ENCODE measurements at regions not wholly inside any gene's neighbourhood (a gene's known extent, or its start where the extent isn't known, plus 50 kb on each side); places are given as distances from the start of the nearest gene placed in this dataset.

- H4K20me1 ChIP-seq (ENCODE audit: insufficient read depth, low read length), result no peaks in the 10 kb centered on the region
- no peak overlapping the region for H3K27ac ChIP-seq (ENCODE audit: low read length)
- H3K4me1 ChIP-seq (ENCODE audit: low read length), result no peaks in the 10 kb centered on the region
- peaks cover 19% of the 10 kb centered on the region for H3K27me3 ChIP-seq (ENCODE audit: low read depth, low read length)
- H3K4me2 ChIP-seq (ENCODE audit: low read length), result no peak overlapping the region
- H3K9me3 ChIP-seq (ENCODE audit: insufficient read depth, low read length), result no peaks in the 10 kb centered on the region
- TF ChIP-seq EZH2phosphoT487 (IDR thresholded peaks at IDR 0.05; ENCODE audit: low read depth), result no peak
- TF ChIP-seq CTCF (IDR thresholded peaks at IDR 0.05; ENCODE audit: low read depth, low read length), result no peak
- H3K9ac ChIP-seq (ENCODE audit: low read length), result no peak overlapping the region
- no peaks in the 10 kb centered on the region for H3K36me3 ChIP-seq (replicated peaks; ENCODE audit: low read depth, low read length)
- H3K4me3 ChIP-seq (ENCODE audit: low read length), result no peak overlapping the region
- no peaks in the 10 kb centered on the region for H3K79me2 ChIP-seq (ENCODE audit: low read length)
- H2AFZ ChIP-seq (ENCODE audit: low read depth, low read length), result no peak overlapping the region
Measured at GRCh38 chr15:92565351-92566125, 90.0 kb downstream of the FAM174B start.

- Histone ChIP-seq H3K4me1 (ENCODE audit: low read length) (no peaks in the 10 kb centered on the region), H3K79me2 (ENCODE audit: low read length) (no peaks in the 10 kb centered on the region), H3K9ac (ENCODE audit: low read length) (no peak overlapping the region), H3K27ac (ENCODE audit: low read length) (no peak overlapping the region), H2AFZ (ENCODE audit: low read depth, low read length) (no peak overlapping the region), H3K4me2 (ENCODE audit: low read length) (no peak overlapping the region), H4K20me1 (ENCODE audit: insufficient read depth, low read length) (no peaks in the 10 kb centered on the region), H3K36me3 (replicated peaks; ENCODE audit: low read depth, low read length) (no peaks in the 10 kb centered on the region), H3K9me3 (ENCODE audit: insufficient read depth, low read length) (no peaks in the 10 kb centered on the region), H3K4me3 (ENCODE audit: low read length) (no peak overlapping the region), H3K27me3 (ENCODE audit: low read depth, low read length) (no peaks in the 10 kb centered on the region)
- no peak for TF ChIP-seq EZH2phosphoT487 (IDR thresholded peaks at IDR 0.05; ENCODE audit: low read depth)
- TF ChIP-seq CTCF (IDR thresholded peaks at IDR 0.05; ENCODE audit: low read depth, low read length), result no peak
Measured at GRCh38 chr15:92561754-92562153, 93.8 kb downstream of the FAM174B start.

GRCh38 chr15:92553317-92553716 lies 102.3 kb downstream of the FAM174B start:
- 0 out of 2 replicates have a peak, but pooled peaks cover under 1% of the 10 kb centered on the region for H3K27me3 ChIP-seq (ENCODE audit: low read depth, low read length)
- no peak overlapping the region for H3K4me3 ChIP-seq (ENCODE audit: low read length)
- H3K36me3 ChIP-seq (replicated peaks; ENCODE audit: low read depth, low read length), result no peaks in the 10 kb centered on the region
- H2AFZ ChIP-seq (ENCODE audit: low read depth, low read length), result no peak overlapping the region
- H3K79me2 ChIP-seq (ENCODE audit: low read length), result no peaks in the 10 kb centered on the region
- no peaks in the 10 kb centered on the region for H4K20me1 ChIP-seq (ENCODE audit: insufficient read depth, low read length)
- no peak overlapping the region for H3K9ac ChIP-seq (ENCODE audit: low read length)
- H3K27ac ChIP-seq (ENCODE audit: low read length), result no peak overlapping the region
- H3K4me1 ChIP-seq (ENCODE audit: low read length), result no peaks in the 10 kb centered on the region
- no peaks in the 10 kb centered on the region for H3K9me3 ChIP-seq (ENCODE audit: insufficient read depth, low read length)
- no peak for TF ChIP-seq EZH2phosphoT487 (IDR thresholded peaks at IDR 0.05; ENCODE audit: low read depth)
- no peak for TF ChIP-seq CTCF (IDR thresholded peaks at IDR 0.05; ENCODE audit: low read depth, low read length)
- no peak overlapping the region for H3K4me2 ChIP-seq (ENCODE audit: low read length)

- TF ChIP-seq EZH2phosphoT487 (IDR thresholded peaks at IDR 0.05; ENCODE audit: low read depth), result no peak
- TF ChIP-seq CTCF (IDR thresholded peaks at IDR 0.05; ENCODE audit: low read depth, low read length), result no peak
- no peaks in the 10 kb centered on the region for H3K79me2 ChIP-seq (ENCODE audit: low read length)
- H3K36me3 ChIP-seq (replicated peaks; ENCODE audit: low read depth, low read length), result no peaks in the 10 kb centered on the region
- H3K9me3 ChIP-seq (ENCODE audit: insufficient read depth, low read length), result no peaks in the 10 kb centered on the region
- H3K4me3 ChIP-seq (ENCODE audit: low read length), result no peak overlapping the region
- no peak overlapping the region for H3K9ac ChIP-seq (ENCODE audit: low read length)
- no peaks in the 10 kb centered on the region for H4K20me1 ChIP-seq (ENCODE audit: insufficient read depth, low read length)
- no peaks in the 10 kb centered on the region for H3K4me1 ChIP-seq (ENCODE audit: low read length)
- H3K27ac ChIP-seq (ENCODE audit: low read length), result no peak overlapping the region
- H3K27me3 ChIP-seq (ENCODE audit: low read depth, low read length), result peaks cover 8% of the 10 kb centered on the region; the same call in 1 of the 2 replicates
- no peak overlapping the region for H3K4me2 ChIP-seq (ENCODE audit: low read length)
- no peak overlapping the region for H2AFZ ChIP-seq (ENCODE audit: low read depth, low read length)
Measured at GRCh38 chr15:92545996-92546395, 109.6 kb downstream of the FAM174B start.
